ENCODE measurements at regions not wholly inside any gene's neighbourhood (a gene's known extent, or its start where the extent isn't known, plus 50 kb on each side); places are given as distances from the start of the nearest gene placed in this dataset.
"Not testable (repeated sequence)": the region's sequence is repeated elsewhere in the genome, so short reads cannot be mapped to it uniquely, and the experiment has no call there.

- no peak overlapping the region for H3K4me3 ChIP-seq (ENCODE audit: low read depth in 1 of 2, low read length in 2 of 2)
- no peaks in the 10 kb centered on the region for H3K9me3 ChIP-seq (ENCODE audit: control insufficient read depth in 1 of 2, low read length in 2 of 2)
- H3K4me1 ChIP-seq (ENCODE audit: control insufficient read depth in 1 of 2, insufficient read depth in 2 of 2, low read length in 2 of 2): peaks cover 0 to 4% of the 10 kb centered on the region in 2 donors
- no peaks in the 10 kb centered on the region for H3K27me3 ChIP-seq (ENCODE audit: low read depth, low read length)
- no peak overlapping the region for H3K27ac ChIP-seq (ENCODE audit: low read length)
- no peaks in the 10 kb centered on the region for H3K36me3 ChIP-seq (ENCODE audit: control insufficient read depth in 1 of 2, insufficient read depth in 2 of 2, low read length in 2 of 2)
Observed at GRCh38 chr6:145567684-145568252, 167.6 kb downstream of the EPM2A start.

GRCh38 chr6:145569140-145569539 is 166.2 kb downstream of the EPM2A start:
- Histone ChIP-seq H3K36me3 (ENCODE audit: control insufficient read depth in 1 of 2, insufficient read depth in 2 of 2, low read length in 2 of 2) (no peaks in the 10 kb centered on the region), H3K27me3 (ENCODE audit: low read depth, low read length) (no peaks in the 10 kb centered on the region), H3K9me3 (ENCODE audit: control insufficient read depth in 1 of 2, low read length in 2 of 2) (peaks cover 0 to 6% of the 10 kb centered on the region in 2 donors), H3K4me3 (ENCODE audit: low read depth in 1 of 2, low read length in 2 of 2) (no peak overlapping the region), H3K4me1 (ENCODE audit: control insufficient read depth in 1 of 2, insufficient read depth in 2 of 2, low read length in 2 of 2) (peaks cover 0 to 4% of the 10 kb centered on the region in 2 donors), H3K27ac (ENCODE audit: low read length) (no peak overlapping the region)

GRCh38 chr6:145570336-145570735 is 165.0 kb downstream of the EPM2A start:
- not testable (repeated sequence) for H3K36me3 ChIP-seq (ENCODE audit: control insufficient read depth in 1 of 2, insufficient read depth in 2 of 2, low read length in 2 of 2); H3K27ac ChIP-seq (ENCODE audit: low read length); H3K27me3 ChIP-seq (ENCODE audit: low read depth, low read length); H3K4me3 ChIP-seq (ENCODE audit: low read depth in 1 of 2, low read length in 2 of 2); H3K4me1 ChIP-seq (ENCODE audit: control insufficient read depth in 1 of 2, insufficient read depth in 2 of 2, low read length in 2 of 2)
- H3K9me3 ChIP-seq (ENCODE audit: control insufficient read depth in 1 of 2, low read length in 2 of 2): peaks cover 0 to 16% of the 10 kb centered on the region in 2 donors

- H3K27me3 ChIP-seq (ENCODE audit: low read depth, low read length); H3K4me1 ChIP-seq (ENCODE audit: control insufficient read depth in 1 of 2, insufficient read depth in 2 of 2, low read length in 2 of 2); H3K36me3 ChIP-seq (ENCODE audit: control insufficient read depth in 1 of 2, insufficient read depth in 2 of 2, low read length in 2 of 2); H3K27ac ChIP-seq (ENCODE audit: low read length): not testable (repeated sequence)
- Histone ChIP-seq H3K4me3 (ENCODE audit: low read depth in 1 of 2, low read length in 2 of 2) (peak overlapping the region in 1 of 2 donors; percentile 15), H3K9me3 (ENCODE audit: control insufficient read depth in 1 of 2, low read length in 2 of 2) (peaks cover 0 to 34% of the 10 kb centered on the region in 2 donors)
Observed at GRCh38 chr6:145574269-145574668, 161.1 kb downstream of the EPM2A start.

Data from muscle layer of duodenum (tissue), 2 donors.